K562 (cell line): ENCODE measurements at regions not wholly inside any gene's neighbourhood (a gene's known extent, or its start where the extent isn't known, plus 50 kb on each side); places are given as distances from the start of the nearest gene placed in this dataset.

Experiments
- ATAC-seq: fragments of 200-7000 bp; cut with Tn5 transposase; 3 replicates; pipeline ENCODE4 v1.9.1; 2020; ENCODE audit warnings: moderate library complexity
- BruUV-seq: library from RNA; stranded (reverse); fragments of 400-500 nt; replicated peaks from 2 replicates; lab custom pipeline; 2021; lab: Mats Ljungman, UMichigan
- CTCF ChIA-PET: fragments of 300-600 bp; formaldehyde crosslinking; extraction: SDS; loops from one replicate; lab custom pipeline; 2021; ENCODE audit warnings: low intra/inter-chr PET ratio; lab: Yijun Ruan, JAX
- POLR2A ChIA-PET: fragments of 300-600, 350-650 bp; sonication (Branson Sonifier 250); formaldehyde crosslinking; extraction: SDS; loops from one replicate; lab custom pipeline; 2021; ENCODE audit warnings: antibody characterized with exemption, inconsistent platforms; lab: Yijun Ruan, JAX
- DNase-seq, 4 experiments: peaks; one replicate each; pipeline versions ENCODE4 v3.0.0 to v3.0.0-alpha.2; 2011 to 2018; ENCODE audit warnings: low spot score in 3 of 4, mixed read lengths in 3 of 4; ENCODE audit errors: extremely low read depth in 1 of 4
- FAIRE-seq: peaks from 2 replicates; lab custom pipeline; 2011; peaks lifted over from hg19 to GRCh38; lab: Jason Lieb, UNC
- H2AFZ ChIP-seq: 2 replicates; pipeline ENCODE4 v1.6.0; 2011; ENCODE audit warnings: low read depth, low read length, control low read depth, inconsistent platforms
- H3K27ac ChIP-seq: fragments of 200-600 bp; 3 replicates; pipeline ENCODE4 v1.8.0; 2011; ENCODE audit warnings: low read depth, mild to moderate bottlenecking, control low read depth, inconsistent platforms, low read length, moderate library complexity, mixed read lengths; ENCODE audit errors: extremely low read depth
- H3K27me3 ChIP-seq, 2 experiments: fragments of 300-600 bp in 1 of 2; 2 replicates in 1 of 2; 3 replicates in 1 of 2; pipeline versions ENCODE4 v1.6.0 to v1.8.0; 2011; ENCODE audit warnings: inconsistent platforms in 2 of 2, low read length in 2 of 2, mild to moderate bottlenecking in 1 of 2, mixed read lengths in 1 of 2, moderate library complexity in 1 of 2; ENCODE audit not compliant: control insufficient read depth in 2 of 2, insufficient read depth in 2 of 2
- H3K36me3 ChIP-seq: fragments of 300-600 bp; 3 replicates; pipeline ENCODE4 v1.8.0; 2011; ENCODE audit warnings: mild to moderate bottlenecking, low read length, inconsistent platforms; ENCODE audit not compliant: control insufficient read depth, insufficient read depth
- H3K4me1 ChIP-seq, 2 experiments: fragments of 200-600 bp in 1 of 2; replicated peaks in 1 of 2; 2 replicates in 1 of 2; 3 replicates in 1 of 2; pipeline versions ENCODE4 v1.5.1 to v1.8.0; 2011; ENCODE audit warnings: inconsistent platforms in 2 of 2, low read length in 2 of 2, mild to moderate bottlenecking in 1 of 2, mixed read lengths in 1 of 2, moderate library complexity in 1 of 2; ENCODE audit not compliant: control insufficient read depth in 2 of 2, insufficient read depth in 2 of 2
- H3K4me2 ChIP-seq: 2 replicates; pipeline ENCODE4 v1.6.1; 2011; ENCODE audit warnings: low read length, control low read depth, inconsistent platforms, mixed read lengths; ENCODE audit not compliant: insufficient read depth
- H3K4me3 ChIP-seq: fragments of 200-600 bp; sonication (generic), shearing (Covaris generic); 2 replicates; pipeline ENCODE4 v1.5.1; 2016; ENCODE audit warnings: control low read depth, inconsistent platforms
- H3K79me2 ChIP-seq: fragments of 200-600 bp; 3 replicates; pipeline ENCODE4 v1.8.0; 2011; ENCODE audit warnings: low read length, inconsistent platforms; ENCODE audit not compliant: control insufficient read depth, insufficient read depth
- H3K9ac ChIP-seq, 2 experiments: 2 replicates each; pipeline versions ENCODE4 v1.6.0 to v1.6.1; 2011; ENCODE audit warnings: low read depth in 2 of 2, low read length in 2 of 2, control low read depth in 1 of 2, inconsistent platforms in 1 of 2, mild to moderate bottlenecking in 1 of 2, mixed read lengths in 1 of 2; ENCODE audit not compliant: insufficient read depth in 1 of 2
- H3K9me1 ChIP-seq: one replicate; pipeline ENCODE4 v1.6.0; 2011; ENCODE audit warnings: inconsistent platforms, mild to moderate bottlenecking, low read length, moderate library complexity; ENCODE audit not compliant: control insufficient read depth, insufficient read depth
- H3K9me3 ChIP-seq: replicated peaks from 2 replicates; pipeline ENCODE4 v1.5.1; 2011; ENCODE audit warnings: low read depth, low read length, inconsistent platforms; ENCODE audit not compliant: control insufficient read depth, insufficient read depth
- H4K20me1 ChIP-seq: replicated peaks from 2 replicates; pipeline ENCODE4 v1.6.1; 2011; ENCODE audit warnings: low read length, inconsistent platforms, mixed read lengths; ENCODE audit not compliant: control insufficient read depth, insufficient read depth
- CGGBP1 ChIP-seq: fragments of 250-450 bp; sonication (Bioruptor Pico); IDR thresholded peaks from 2 replicates; pipeline ENCODE4 v1.9.0; 2021; ENCODE audit warnings: mild to moderate bottlenecking
- COPS2 ChIP-seq: fragments of 450-650 bp; conservative IDR thresholded peaks from 2 replicates; pipeline ENCODE4 v1.6.1; 2016; ENCODE audit warnings: mild to moderate bottlenecking, moderate library complexity
- MCM7 ChIP-seq, 2 experiments: fragments of 450-650 bp; IDR thresholded peaks; 2 replicates each; pipeline ENCODE4 v1.6.1; 2016 to 2018
- PCBP2 ChIP-seq: fragments of 200-400 bp; formaldehyde crosslinking; IDR thresholded peaks from 2 replicates; pipeline ENCODE4 v1.6.1; 2018; ENCODE audit warnings: low read length, low read depth, mild to moderate bottlenecking, moderate library complexity; ENCODE audit not compliant: poor library complexity, severe bottlenecking
- RNF2 ChIP-seq: sonication (generic); IDR thresholded peaks from 2 replicates; pipeline ENCODE4 v1.6.1; 2016
- RUNX1 ChIP-seq: sonication (generic); IDR thresholded peaks from 2 replicates; pipeline ENCODE4 v1.6.1; 2016; ENCODE audit warnings: antibody characterized with exemption, low read depth
- ZFPM2 ChIP-seq: fragments of 250-450 bp; sonication (Bioruptor Pico); IDR thresholded peaks from 2 replicates; pipeline ENCODE4 v1.5.1; 2022; ENCODE audit warnings: mild to moderate bottlenecking
- ZNF146 ChIP-seq: IDR thresholded peaks from one replicate; pipeline ENCODE4 v1.6.1; 2018; ENCODE audit warnings: missing compliant biosample characterization; ENCODE audit not compliant: unreplicated experiment
- ZNF224 ChIP-seq: sonication (generic); formaldehyde crosslinking; IDR thresholded peaks from 2 replicates; pipeline ENCODE4 v1.8.0; 2022; ENCODE audit warnings: mild to moderate bottlenecking, missing genetic modification reagents
- ZNF384 ChIP-seq: IDR thresholded peaks from 2 replicates; pipeline ENCODE4 v1.6.1; 2012; ENCODE audit warnings: low read depth, low read length, improper control_type of control experiment
- WGBS: fragments of 100-300 bp; shearing (Covaris generic); methylation state at CpG from one replicate; pipeline ENCODE4 v1.1.6; 2016; ENCODE audit warnings: low coverage, mixed read lengths; ENCODE audit not compliant: insufficient coverage; ENCODE audit errors: missing lambda C conversion rate; 5-methylcytosine and 5-hydroxymethylcytosine counted together
- in situ Hi-C: fragments of 300-500 bp; cut with MboI; formaldehyde crosslinking; loops from 4 replicates; pipeline ENCODE4 v1.15.0; 2018; ENCODE audit warnings: inconsistent platforms, mixed read lengths
- intact Hi-C: fragments of 100-400 bp; cut with micrococcal nuclease; formaldehyde crosslinking; loops from 2 replicates; pipeline ENCODE4 v1.14.2; 2022
- TF ChIP-seq, protein P1 (sequence below), 2 experiments: fragments of 450-650 bp in 1 of 2; sonication (generic) in 1 of 2; formaldehyde crosslinking in 1 of 2; IDR thresholded peaks; 2 replicates each; pipeline versions ENCODE4 v1.7.1 to v1.9.0; 2016 to 2022; ENCODE audit warnings: inconsistent platforms in 1 of 2, mild to moderate bottlenecking in 1 of 2, missing genetic modification reagents in 1 of 2

DNA sequence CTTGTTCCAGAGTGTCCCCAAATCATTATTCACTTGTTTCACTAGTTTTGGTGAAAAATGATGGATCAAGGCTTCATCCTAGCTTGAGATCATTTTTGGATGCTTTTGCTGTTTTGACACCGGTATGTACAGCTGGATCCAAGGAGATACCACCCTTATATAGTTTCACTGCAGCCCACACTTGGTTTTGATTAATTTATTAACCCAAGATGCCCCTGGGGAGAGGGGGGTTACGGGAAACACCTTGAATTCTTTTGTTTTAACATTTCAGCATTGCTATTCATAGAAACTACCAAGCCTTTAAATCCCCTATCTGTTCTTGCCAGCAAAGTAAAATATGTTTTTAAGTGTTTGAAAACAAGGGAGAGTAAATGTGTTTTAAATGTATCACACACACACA lies 457.7 kb upstream of the RUNX1 start:
- ChIA-PET POLR2A (no interaction called here), CTCF (no interaction called here)
- H3K9me3 ChIP-seq, result no peaks in the 10 kb centered on the region
- peaks cover 3 to 43% of the 10 kb centered on the region in 2 experiments; a peak in 4 of 5 replicates for H3K4me1 ChIP-seq
- no peak overlapping the region for H3K9ac ChIP-seq
- in situ Hi-C loops (no loop called here), intact Hi-C loops (loop anchor here (5.0 to 10.0 kb wide), 3 partner anchors 69 to 452 kb away; no protein-coding TSS in a partner anchor)
- H3K4me3 ChIP-seq, result no peak overlapping the region
- H3K4me2 ChIP-seq, result no peak overlapping the region
- H3K9me1 ChIP-seq, result no peaks in the 10 kb centered on the region
- no peak for DNase-seq
- no peak for ATAC-seq
- no peaks in the 10 kb centered on the region for H3K36me3 ChIP-seq
- 69% methylated on average over 2 of the region's 2 CpGs for WGBS
- BruUV-seq, result no TSS peak
- no peaks in the 10 kb centered on the region for H4K20me1 ChIP-seq
- H3K27me3 ChIP-seq, result no peaks in the 10 kb centered on the region; a peak in 1 of 5 replicates
- H2AFZ ChIP-seq, result no peak overlapping the region
- H3K79me2 ChIP-seq, result no peaks in the 10 kb centered on the region
- no peak overlapping the region for H3K27ac ChIP-seq
- FAIRE-seq, result no peak
- TF ChIP-seq ZNF384, result no peak
- no peak for TF ChIP-seq RUNX1
- TF ChIP-seq ZNF146 (CRISPR knock-in tag), result no peak
- TF ChIP-seq, protein P1, sequence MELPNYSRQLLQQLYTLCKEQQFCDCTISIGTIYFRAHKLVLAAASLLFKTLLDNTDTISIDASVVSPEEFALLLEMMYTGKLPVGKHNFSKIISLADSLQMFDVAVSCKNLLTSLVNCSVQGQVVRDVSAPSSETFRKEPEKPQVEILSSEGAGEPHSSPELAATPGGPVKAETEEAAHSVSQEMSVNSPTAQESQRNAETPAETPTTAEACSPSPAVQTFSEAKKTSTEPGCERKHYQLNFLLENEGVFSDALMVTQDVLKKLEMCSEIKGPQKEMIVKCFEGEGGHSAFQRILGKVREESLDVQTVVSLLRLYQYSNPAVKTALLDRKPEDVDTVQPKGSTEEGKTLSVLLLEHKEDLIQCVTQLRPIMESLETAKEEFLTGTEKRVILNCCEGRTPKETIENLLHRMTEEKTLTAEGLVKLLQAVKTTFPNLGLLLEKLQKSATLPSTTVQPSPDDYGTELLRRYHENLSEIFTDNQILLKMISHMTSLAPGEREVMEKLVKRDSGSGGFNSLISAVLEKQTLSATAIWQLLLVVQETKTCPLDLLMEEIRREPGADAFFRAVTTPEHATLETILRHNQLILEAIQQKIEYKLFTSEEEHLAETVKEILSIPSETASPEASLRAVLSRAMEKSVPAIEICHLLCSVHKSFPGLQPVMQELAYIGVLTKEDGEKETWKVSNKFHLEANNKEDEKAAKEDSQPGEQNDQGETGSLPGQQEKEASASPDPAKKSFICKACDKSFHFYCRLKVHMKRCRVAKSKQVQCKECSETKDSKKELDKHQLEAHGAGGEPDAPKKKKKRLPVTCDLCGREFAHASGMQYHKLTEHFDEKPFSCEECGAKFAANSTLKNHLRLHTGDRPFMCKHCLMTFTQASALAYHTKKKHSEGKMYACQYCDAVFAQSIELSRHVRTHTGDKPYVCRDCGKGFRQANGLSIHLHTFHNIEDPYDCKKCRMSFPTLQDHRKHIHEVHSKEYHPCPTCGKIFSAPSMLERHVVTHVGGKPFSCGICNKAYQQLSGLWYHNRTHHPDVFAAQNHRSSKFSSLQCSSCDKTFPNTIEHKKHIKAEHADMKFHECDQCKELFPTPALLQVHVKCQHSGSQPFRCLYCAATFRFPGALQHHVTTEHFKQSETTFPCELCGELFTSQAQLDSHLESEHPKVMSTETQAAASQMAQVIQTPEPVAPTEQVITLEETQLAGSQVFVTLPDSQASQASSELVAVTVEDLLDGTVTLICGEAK (IDR thresholded peaks at IDR 0.05), result no peak
- TF ChIP-seq, protein P1 (CRISPR knock-in tag; IDR thresholded peaks at IDR 0.05), result no peak
- no peak for TF ChIP-seq ZNF224
- TF ChIP-seq CGGBP1 (CRISPR knock-in tag), result no peak
- TF ChIP-seq COPS2, result no peak
- TF ChIP-seq ZFPM2 (CRISPR knock-in tag), result no peak
- no peak for TF ChIP-seq MCM7 (IDR thresholded peaks at IDR 0.05)
- no peak for TF ChIP-seq PCBP2
- TF ChIP-seq RNF2, result no peak
